Ascending aorta (tissue), 2 donors: ENCODE measurements at regions not wholly inside any gene's neighbourhood (a gene's known extent, or its start where the extent isn't known, plus 50 kb on each side); places are given as distances from the start of the nearest gene placed in this dataset.

Experiments used
- DNase-seq, 2 donors: peaks; one replicate each; pipeline ENCODE4 v3.0.0-alpha.2; 2019; ENCODE audit warnings: low spot score in 2 of 2
- H3K27ac ChIP-seq, 2 donors: fragments of 200-600 bp; sonication (generic); one replicate each; pipeline ENCODE4 v1.5.1; 2016 to 2017; ENCODE audit warnings: mild to moderate bottlenecking in 1 of 2
- H3K27me3 ChIP-seq: fragments of 200-600 bp; sonication (generic); one replicate; pipeline ENCODE4 v1.5.1; 2017
- H3K36me3 ChIP-seq, 2 donors: fragments of 200-600 bp; sonication (generic); one replicate each; pipeline ENCODE4 v1.5.1; 2016
- H3K4me1 ChIP-seq, 2 donors: fragments of 200-600 bp; sonication (generic); one replicate each; pipeline ENCODE4 v1.5.1; 2016 to 2017; ENCODE audit warnings: mild to moderate bottlenecking in 1 of 2
- H3K4me3 ChIP-seq, 2 donors: fragments of 200-600 bp; sonication (generic); one replicate each; pipeline ENCODE4 v1.5.1; 2016 to 2017; ENCODE audit warnings: mild to moderate bottlenecking in 1 of 2
- H3K9me3 ChIP-seq, 2 donors: fragments of 200-600 bp; sonication (generic); one replicate each; pipeline ENCODE4 v1.5.1; 2016
- CTCF ChIP-seq, 3 experiments: fragments of 200-600 bp in 2 of 3; fragments of 450-650 bp in 1 of 3; sonication (generic) in 2 of 3; IDR thresholded peaks; one replicate each; pipeline ENCODE4 v1.5.1; 2016 to 2019; ENCODE audit warnings: antibody characterized with exemption in 3 of 3, mild to moderate bottlenecking in 1 of 3, moderate library complexity in 1 of 3
- intact Hi-C: fragments of 100-400 bp; cut with DNase I; formaldehyde crosslinking; loops from one replicate; pipeline ENCODE4 v1.15.1; 2023

- no peaks in the 10 kb centered on the region for H3K27me3 ChIP-seq
- no peak for DNase-seq
- no peaks in the 10 kb centered on the region for H3K36me3 ChIP-seq
- H3K4me1 ChIP-seq: no peaks in the 10 kb centered on the region
- H3K9me3 ChIP-seq: no peaks in the 10 kb centered on the region
- no peak overlapping the region for H3K4me3 ChIP-seq
- no peak for TF ChIP-seq CTCF (IDR thresholded peaks at IDR 0.05)
- no peak overlapping the region for H3K27ac ChIP-seq
- intact Hi-C loops: no loop called here
These were observed 122.4 kb downstream of the IRX2 start for GRCh38 chr5:2629045-2629444.

- intact Hi-C loops: no loop called here
- Histone ChIP-seq H3K9me3 (no peaks in the 10 kb centered on the region), H3K4me1 (no peaks in the 10 kb centered on the region), H3K27me3 (no peaks in the 10 kb centered on the region), H3K27ac (no peak overlapping the region), H3K4me3 (no peak overlapping the region), H3K36me3 (no peaks in the 10 kb centered on the region)
- DNase-seq: no peak
- no peak for TF ChIP-seq CTCF (IDR thresholded peaks at IDR 0.05)
These were observed 123.6 kb downstream of the IRX2 start for GRCh38 chr5:2627867-2628266.

GRCh38 chr5:2626572-2626971, 124.9 kb downstream of the IRX2 start:
- Histone ChIP-seq H3K27ac (no peak overlapping the region), H3K9me3 (no peaks in the 10 kb centered on the region), H3K27me3 (no peaks in the 10 kb centered on the region), H3K36me3 (no peaks in the 10 kb centered on the region), H3K4me3 (no peak overlapping the region), H3K4me1 (no peaks in the 10 kb centered on the region)
- TF ChIP-seq CTCF (IDR thresholded peaks at IDR 0.05): no peak
- DNase-seq: no peak
- intact Hi-C loops: no loop called here

DNA sequence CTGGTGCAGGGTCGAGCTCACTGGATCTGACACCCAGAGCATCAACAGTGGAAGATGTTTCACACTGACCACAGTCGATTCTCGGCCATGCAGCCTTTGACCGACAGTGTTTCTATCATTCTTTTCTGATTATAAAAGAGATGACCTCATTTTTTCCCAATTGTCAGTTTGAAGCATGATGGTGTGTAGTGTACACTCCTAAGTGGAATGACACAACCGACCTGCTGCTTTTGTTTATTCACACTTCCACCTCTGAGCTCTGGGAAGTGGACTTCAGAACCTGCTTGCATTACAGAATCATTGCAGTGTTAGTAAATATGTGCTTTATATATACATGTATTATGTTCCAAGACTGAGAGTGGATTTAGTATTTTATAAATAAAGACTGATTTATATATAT, 128.6 kb downstream of the IRX2 start:
- H3K4me3 ChIP-seq: no peak overlapping the region
- no peaks in the 10 kb centered on the region for H3K4me1 ChIP-seq
- no peak for TF ChIP-seq CTCF (IDR thresholded peaks at IDR 0.05)
- DNase-seq: no peak
- no peaks in the 10 kb centered on the region for H3K9me3 ChIP-seq
- H3K27ac ChIP-seq: no peak overlapping the region
- intact Hi-C loops: no loop called here
- H3K27me3 ChIP-seq: no peaks in the 10 kb centered on the region
- H3K36me3 ChIP-seq: no peaks in the 10 kb centered on the region

DNA sequence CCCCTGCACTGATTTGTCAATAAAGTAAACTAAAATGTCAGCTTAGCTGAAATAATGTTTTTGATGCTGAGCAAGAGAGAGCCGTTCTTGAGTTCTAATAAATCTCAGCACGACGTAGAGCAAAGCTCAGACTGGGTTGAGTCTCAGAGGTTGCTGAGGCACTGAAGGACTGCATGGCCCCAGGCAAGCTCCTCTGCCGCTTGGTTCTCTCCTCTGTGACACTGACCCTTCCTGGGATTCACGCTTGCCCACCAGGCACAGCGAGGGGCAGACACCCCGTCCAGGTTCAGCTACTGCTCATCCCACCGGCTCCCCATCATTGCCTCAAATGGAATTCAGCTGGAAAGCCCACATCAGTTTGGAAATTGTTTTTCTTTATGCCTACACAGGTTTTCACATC, 129.8 kb downstream of the IRX2 start:
- no peak for TF ChIP-seq CTCF (IDR thresholded peaks at IDR 0.05)
- Histone ChIP-seq H3K4me1 (no peaks in the 10 kb centered on the region), H3K9me3 (no peaks in the 10 kb centered on the region), H3K4me3 (no peak overlapping the region), H3K27me3 (no peaks in the 10 kb centered on the region), H3K36me3 (no peaks in the 10 kb centered on the region), H3K27ac (no peak overlapping the region)
- no peak for DNase-seq
- intact Hi-C loops: no loop called here

DNA sequence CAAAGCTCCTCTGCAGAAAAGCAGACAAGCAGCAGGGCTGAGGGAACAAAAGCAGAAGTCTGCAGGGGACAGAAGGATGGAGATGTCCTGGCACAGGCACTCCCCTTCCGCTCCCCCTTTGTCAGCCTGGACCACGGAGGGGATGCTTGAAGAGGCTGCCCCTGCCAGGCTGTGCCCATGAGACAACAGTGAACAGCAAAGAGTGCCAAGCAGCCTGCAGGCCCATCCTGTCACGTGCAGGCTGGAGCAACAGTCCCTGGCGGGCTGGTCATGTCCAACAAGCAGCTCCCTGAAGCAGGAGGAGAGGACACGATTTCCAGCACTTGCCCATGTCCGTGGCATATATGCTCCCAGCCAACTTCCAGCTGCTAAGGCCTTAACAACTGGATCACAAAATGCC, 132.3 kb downstream of the IRX2 start:
- Histone ChIP-seq H3K4me3 (no peak overlapping the region), H3K36me3 (no peaks in the 10 kb centered on the region), H3K9me3 (no peaks in the 10 kb centered on the region), H3K27me3 (no peaks in the 10 kb centered on the region), H3K4me1 (no peaks in the 10 kb centered on the region), H3K27ac (no peak overlapping the region)
- intact Hi-C loops: no loop called here
- no peak for DNase-seq
- TF ChIP-seq CTCF (IDR thresholded peaks at IDR 0.05): no peak
